ENCODE measurements at regions not wholly inside any gene's neighbourhood (a gene's known extent, or its start where the extent isn't known, plus 50 kb on each side); places are given as distances from the start of the nearest gene placed in this dataset.

- Histone ChIP-seq H3K79me1 (replicated peaks; ENCODE audit: low read length, poor library complexity, severe bottlenecking) (no peaks in the 10 kb centered on the region), H3K23ac (ENCODE audit: low read length in 2 of 2) (no peak overlapping the region), H3K27me3 (ENCODE audit: control insufficient read depth in 1 of 2, insufficient read depth in 1 of 2, low read length in 2 of 2) (no peaks in the 10 kb centered on the region), H2BK15ac (ENCODE audit: low read depth, poor library complexity, severe bottlenecking) (no peak overlapping the region), H3K4me2 (ENCODE audit: low read length, poor library complexity, severe bottlenecking) (no peak overlapping the region), H2AK5ac (ENCODE audit: low read length, severe bottlenecking) (no peak overlapping the region), H2BK120ac (ENCODE audit: low read depth, low read length) (no peak overlapping the region), H3K4ac (ENCODE audit: low read depth in 1 of 2, low read length in 2 of 2) (no peak overlapping the region), H3K14ac (ENCODE audit: low read length in 2 of 2) (no peak overlapping the region), H4K91ac (ENCODE audit: low read length) (no peak overlapping the region), H2AFZ (ENCODE audit: low read depth, low read length) (no peak overlapping the region), H3K18ac (ENCODE audit: low read depth in 1 of 2, low read length in 2 of 2) (no peak overlapping the region), H2BK5ac (ENCODE audit: low read depth, low read length, poor library complexity, severe bottlenecking) (no peak overlapping the region), H3K9me3 (ENCODE audit: control insufficient read depth, low read length) (no peaks in the 10 kb centered on the region), H3K4me3 (ENCODE audit: insufficient read depth in 1 of 2, low read depth in 1 of 2, low read length in 2 of 2) (no peak overlapping the region), H3K4me1 (ENCODE audit: control insufficient read depth, insufficient read depth, low read depth, low read length) (no peaks in the 10 kb centered on the region), H3K27ac (ENCODE audit: low read length, poor library complexity, severe bottlenecking) (no peak overlapping the region), H3K36me3 (ENCODE audit: control insufficient read depth in 1 of 2, insufficient read depth in 2 of 2, low read depth in 1 of 2, low read length in 2 of 2) (no peaks in the 10 kb centered on the region), H4K8ac (ENCODE audit: low read length) (peak overlapping the region; percentile 37), H3K9ac (ENCODE audit: low read length) (no peak overlapping the region), H2BK12ac (ENCODE audit: low read length in 2 of 2) (peak overlapping the region in 1 of 2 experiments; percentile 21)
- no peak for DNase-seq
- 80% methylated on average over 1 of the region's 3 CpGs for WGBS
These were observed 447.4 kb downstream of the PCDH10 start for GRCh38 chr4:133596459-133596858.

GRCh38 chr4:133594390-133595207 is 445.5 kb downstream of the PCDH10 start:
- Histone ChIP-seq H4K8ac (ENCODE audit: low read length) (no peak overlapping the region), H3K4ac (ENCODE audit: low read depth in 1 of 2, low read length in 2 of 2) (no peak overlapping the region), H3K27ac (ENCODE audit: low read length, poor library complexity, severe bottlenecking) (no peak overlapping the region), H3K79me1 (replicated peaks; ENCODE audit: low read length, poor library complexity, severe bottlenecking) (no peaks in the 10 kb centered on the region), H2BK15ac (ENCODE audit: low read depth, poor library complexity, severe bottlenecking) (no peak overlapping the region), H3K27me3 (ENCODE audit: control insufficient read depth in 1 of 2, insufficient read depth in 1 of 2, low read length in 2 of 2) (no peaks in the 10 kb centered on the region), H3K9me3 (ENCODE audit: control insufficient read depth, low read length) (no peaks in the 10 kb centered on the region), H3K9ac (ENCODE audit: low read length) (no peak overlapping the region), H2BK5ac (ENCODE audit: low read depth, low read length, poor library complexity, severe bottlenecking) (no peak overlapping the region), H2BK120ac (ENCODE audit: low read depth, low read length) (no peak overlapping the region), H3K4me3 (ENCODE audit: insufficient read depth in 1 of 2, low read depth in 1 of 2, low read length in 2 of 2) (no peak overlapping the region), H3K36me3 (ENCODE audit: control insufficient read depth in 1 of 2, insufficient read depth in 2 of 2, low read depth in 1 of 2, low read length in 2 of 2) (no peaks in the 10 kb centered on the region), H3K23ac (ENCODE audit: low read length in 2 of 2) (no peak overlapping the region), H3K14ac (ENCODE audit: low read length in 2 of 2) (no peak overlapping the region), H2AK5ac (ENCODE audit: low read length, severe bottlenecking) (no peak overlapping the region), H3K18ac (ENCODE audit: low read depth in 1 of 2, low read length in 2 of 2) (no peak overlapping the region), H4K91ac (ENCODE audit: low read length) (no peak overlapping the region), H2AFZ (ENCODE audit: low read depth, low read length) (no peak overlapping the region), H3K4me1 (ENCODE audit: control insufficient read depth, insufficient read depth, low read depth, low read length) (no peaks in the 10 kb centered on the region), H2BK12ac (ENCODE audit: low read length in 2 of 2) (no peak overlapping the region), H3K4me2 (ENCODE audit: low read length, poor library complexity, severe bottlenecking) (no peak overlapping the region)
- WGBS: no CpG with 5 or more reads among the region's 4 CpGs
- peak; percentile 65 for DNase-seq

- Histone ChIP-seq H3K4me2 (ENCODE audit: low read length, poor library complexity, severe bottlenecking) (no peak overlapping the region), H2BK12ac (ENCODE audit: low read length in 2 of 2) (no peak overlapping the region), H3K14ac (ENCODE audit: low read length in 2 of 2) (no peak overlapping the region), H3K79me1 (replicated peaks; ENCODE audit: low read length, poor library complexity, severe bottlenecking) (no peaks in the 10 kb centered on the region), H2BK5ac (ENCODE audit: low read depth, low read length, poor library complexity, severe bottlenecking) (no peak overlapping the region), H3K23ac (ENCODE audit: low read length in 2 of 2) (no peak overlapping the region), H2AFZ (ENCODE audit: low read depth, low read length) (no peak overlapping the region), H2BK120ac (ENCODE audit: low read depth, low read length) (no peak overlapping the region), H3K9ac (ENCODE audit: low read length) (no peak overlapping the region), H3K27ac (ENCODE audit: low read length, poor library complexity, severe bottlenecking) (no peak overlapping the region), H3K9me3 (ENCODE audit: control insufficient read depth, low read length) (no peaks in the 10 kb centered on the region), H4K91ac (ENCODE audit: low read length) (no peak overlapping the region), H3K27me3 (ENCODE audit: control insufficient read depth in 1 of 2, insufficient read depth in 1 of 2, low read length in 2 of 2) (no peaks in the 10 kb centered on the region), H2BK15ac (ENCODE audit: low read depth, poor library complexity, severe bottlenecking) (no peak overlapping the region), H4K8ac (ENCODE audit: low read length) (no peak overlapping the region), H3K18ac (ENCODE audit: low read depth in 1 of 2, low read length in 2 of 2) (no peak overlapping the region), H3K4me3 (ENCODE audit: insufficient read depth in 1 of 2, low read depth in 1 of 2, low read length in 2 of 2) (no peak overlapping the region), H3K4ac (ENCODE audit: low read depth in 1 of 2, low read length in 2 of 2) (no peak overlapping the region), H3K4me1 (ENCODE audit: control insufficient read depth, insufficient read depth, low read depth, low read length) (no peaks in the 10 kb centered on the region), H3K36me3 (ENCODE audit: control insufficient read depth in 1 of 2, insufficient read depth in 2 of 2, low read depth in 1 of 2, low read length in 2 of 2) (no peaks in the 10 kb centered on the region), H2AK5ac (ENCODE audit: low read length, severe bottlenecking) (no peak overlapping the region)
- DNase-seq: no peak
These were observed 444.7 kb downstream of the PCDH10 start for GRCh38 chr4:133593764-133594163.

- no peak for DNase-seq
- Histone ChIP-seq H3K9me3 (ENCODE audit: control insufficient read depth, low read length) (no peaks in the 10 kb centered on the region), H3K79me1 (replicated peaks; ENCODE audit: low read length, poor library complexity, severe bottlenecking) (no peaks in the 10 kb centered on the region), H2BK5ac (ENCODE audit: low read depth, low read length, poor library complexity, severe bottlenecking) (no peak overlapping the region), H3K23ac (ENCODE audit: low read length in 2 of 2) (no peak overlapping the region), H3K18ac (ENCODE audit: low read depth in 1 of 2, low read length in 2 of 2) (no peak overlapping the region), H3K27me3 (ENCODE audit: control insufficient read depth in 1 of 2, insufficient read depth in 1 of 2, low read length in 2 of 2) (no peaks in the 10 kb centered on the region), H3K4me1 (ENCODE audit: control insufficient read depth, insufficient read depth, low read depth, low read length) (no peaks in the 10 kb centered on the region), H3K9ac (ENCODE audit: low read length) (no peak overlapping the region), H2AFZ (ENCODE audit: low read depth, low read length) (no peak overlapping the region), H4K8ac (ENCODE audit: low read length) (no peak overlapping the region), H3K4ac (ENCODE audit: low read depth in 1 of 2, low read length in 2 of 2) (no peak overlapping the region), H2BK12ac (ENCODE audit: low read length in 2 of 2) (no peak overlapping the region), H4K91ac (ENCODE audit: low read length) (no peak overlapping the region), H3K14ac (ENCODE audit: low read length in 2 of 2) (no peak overlapping the region), H2AK5ac (ENCODE audit: low read length, severe bottlenecking) (no peak overlapping the region), H3K27ac (ENCODE audit: low read length, poor library complexity, severe bottlenecking) (no peak overlapping the region), H3K36me3 (ENCODE audit: control insufficient read depth in 1 of 2, insufficient read depth in 2 of 2, low read depth in 1 of 2, low read length in 2 of 2) (no peaks in the 10 kb centered on the region), H2BK120ac (ENCODE audit: low read depth, low read length) (no peak overlapping the region), H3K4me3 (ENCODE audit: insufficient read depth in 1 of 2, low read depth in 1 of 2, low read length in 2 of 2) (no peak overlapping the region), H3K4me2 (ENCODE audit: low read length, poor library complexity, severe bottlenecking) (no peak overlapping the region), H2BK15ac (ENCODE audit: low read depth, poor library complexity, severe bottlenecking) (peak overlapping the region; percentile 68)
- 78% methylated on average over 7 of the region's 7 CpGs for WGBS
These were observed 443.5 kb downstream of the PCDH10 start for GRCh38 chr4:133592591-133592990.
